H1 (cell line): ENCODE measurements at regions not wholly inside any gene's neighbourhood (a gene's known extent, or its start where the extent isn't known, plus 50 kb on each side); places are given as distances from the start of the nearest gene placed in this dataset.

Experiments used
- CTCF ChIA-PET: fragments of 300-600 bp; sonication (Branson Sonifier 250); formaldehyde crosslinking; loops from one replicate; lab custom pipeline; 2021; ENCODE audit not compliant: partially characterized antibody; lab: Charles Lee
- POLR2A ChIA-PET: fragments of 300-600 bp; sonication (Branson Sonifier 250); formaldehyde crosslinking; loops from one replicate; lab custom pipeline; 2021; ENCODE audit warnings: inconsistent platforms; ENCODE audit not compliant: partially characterized antibody; lab: Charles Lee
- DNase-seq, 2 experiments: peaks; one replicate each; pipeline versions ENCODE4 v3.0.0 to v3.0.0-alpha.2; 2010 to 2022; ENCODE audit warnings: low spot score in 2 of 2, low read depth in 1 of 2, mixed read lengths in 1 of 2
- FAIRE-seq: peaks from 2 replicates; lab custom pipeline; 2011; peaks lifted over from hg19 to GRCh38; lab: Jason Lieb, UNC
- H2AFZ ChIP-seq: 2 replicates; pipeline ENCODE4 v1.8.1; 2012; ENCODE audit warnings: low read length, inconsistent platforms
- H2AK5ac ChIP-seq: 2 replicates; pipeline ENCODE4 v1.6.1; 2013; ENCODE audit warnings: low read depth, low read length
- H2BK120ac ChIP-seq: replicated peaks from 2 replicates; pipeline ENCODE3; 2013; ENCODE audit warnings: low read depth, low read length, inconsistent platforms
- H2BK12ac ChIP-seq: 2 replicates; pipeline ENCODE4 v1.6.1; 2013; ENCODE audit warnings: low read depth, low read length
- H2BK15ac ChIP-seq: 2 replicates; pipeline ENCODE4 v1.6.1; 2013; ENCODE audit warnings: low read length
- H2BK20ac ChIP-seq: 2 replicates; pipeline ENCODE4 v1.6.1; 2013; ENCODE audit warnings: low read length
- H2BK5ac ChIP-seq: 2 replicates; pipeline ENCODE4 v1.6.1; 2013; ENCODE audit warnings: low read depth, low read length
- H3K14ac ChIP-seq: 2 replicates; pipeline ENCODE4 v1.6.1; 2013; ENCODE audit warnings: inconsistent platforms; ENCODE audit not compliant: insufficient read length
- H3K18ac ChIP-seq: 2 replicates; pipeline ENCODE4 v1.6.1; 2013; ENCODE audit warnings: low read length; ENCODE audit errors: extremely low read depth
- H3K23ac ChIP-seq: 2 replicates; pipeline ENCODE4 v1.6.1; 2013; ENCODE audit warnings: inconsistent platforms; ENCODE audit not compliant: insufficient read length
- H3K23me2 ChIP-seq: 2 replicates; pipeline ENCODE4 v1.6.1; 2013; ENCODE audit warnings: low read depth, low read length
- H3K27ac ChIP-seq: 2 replicates; pipeline ENCODE4 v1.6.1; 2011; ENCODE audit warnings: low read depth, low read length, inconsistent platforms
- H3K27me3 ChIP-seq, 4 experiments: replicated peaks in 1 of 4; 1 replicate in 1 of 4; 2 replicates in 3 of 4; pipeline versions ENCODE4 v1.6.1 to v1.8.1; 2011 to 2013; ENCODE audit warnings: low read length in 3 of 4, mild to moderate bottlenecking in 3 of 4, inconsistent platforms in 2 of 4, mixed read lengths in 2 of 4, moderate library complexity in 1 of 4; ENCODE audit not compliant: control insufficient read depth in 3 of 4, insufficient read depth in 3 of 4; ENCODE audit errors: extremely low read depth in 1 of 4
- H3K36me3 ChIP-seq, 4 experiments: 2 replicates each; pipeline versions ENCODE4 v1.6.1 to v1.8.1; 2011 to 2013; ENCODE audit warnings: mild to moderate bottlenecking in 4 of 4, low read length in 3 of 4, moderate library complexity in 2 of 4, control low read depth in 1 of 4, inconsistent platforms in 1 of 4; ENCODE audit not compliant: insufficient read depth in 4 of 4, control insufficient read depth in 2 of 4
- H3K4ac ChIP-seq: replicated peaks from 2 replicates; pipeline ENCODE3; 2013; ENCODE audit warnings: low read length, low read depth, mixed read lengths, inconsistent platforms; ENCODE audit not compliant: insufficient read length
- H3K4me1 ChIP-seq, 4 experiments: replicated peaks in 1 of 4; 1 replicate in 1 of 4; 2 replicates in 3 of 4; pipeline versions ENCODE4 v1.6.1 to v1.8.1; 2011 to 2013; ENCODE audit warnings: low read length in 3 of 4, inconsistent platforms in 2 of 4, mixed read lengths in 1 of 4; ENCODE audit not compliant: insufficient read depth in 4 of 4, control insufficient read depth in 3 of 4
- H3K4me2 ChIP-seq, 2 experiments: 2 replicates each; pipeline versions ENCODE4 v1.6.1 to v1.8.1; 2011 to 2013; ENCODE audit warnings: low read depth in 2 of 2, low read length in 2 of 2, control low read depth in 1 of 2, inconsistent platforms in 1 of 2, mild to moderate bottlenecking in 1 of 2; ENCODE audit not compliant: insufficient read depth in 1 of 2
- H3K4me3 ChIP-seq, 4 experiments: fragments of 200-600, 300-600 bp in 1 of 4; sonication (generic), shearing (Covaris generic), sonication (Bioruptor Twin) in 1 of 4; 2 replicates each; pipeline versions ENCODE4 v1.5.1 to v1.8.1; 2011 to 2016; ENCODE audit warnings: low read length in 4 of 4, low read depth in 3 of 4, control low read depth in 2 of 4, inconsistent platforms in 2 of 4, mild to moderate bottlenecking in 2 of 4, mixed read lengths in 1 of 4, moderate library complexity in 1 of 4; ENCODE audit not compliant: insufficient read depth in 2 of 4; ENCODE audit errors: extremely low read depth in 1 of 4
- H3K56ac ChIP-seq: replicated peaks from 2 replicates; pipeline ENCODE3; 2013; ENCODE audit warnings: low read depth, mild to moderate bottlenecking, mixed read lengths, low read length, inconsistent platforms; ENCODE audit not compliant: insufficient read length
- H3K79me1 ChIP-seq: 2 replicates; pipeline ENCODE4 v1.6.1; 2013; ENCODE audit warnings: low read depth, low read length, control low read depth
- H3K79me2 ChIP-seq, 2 experiments: 2 replicates each; pipeline versions ENCODE4 v1.6.1 to v1.8.1; 2012 to 2013; ENCODE audit warnings: low read length in 2 of 2, mild to moderate bottlenecking in 2 of 2, inconsistent platforms in 1 of 2; ENCODE audit not compliant: insufficient read depth in 2 of 2, control insufficient read depth in 1 of 2
- H3K9ac ChIP-seq, 4 experiments: replicated peaks in 1 of 4; 1 replicate in 1 of 4; 2 replicates in 3 of 4; pipeline versions ENCODE4 v1.6.1 to v1.8.1; 2011 to 2013; ENCODE audit warnings: low read depth in 3 of 4, low read length in 3 of 4, control low read depth in 2 of 4, mild to moderate bottlenecking in 2 of 4, moderate library complexity in 2 of 4, inconsistent platforms in 1 of 4; ENCODE audit errors: extremely low read depth in 1 of 4
- H3K9me3 ChIP-seq, 2 experiments: 2 replicates each; pipeline versions ENCODE4 v1.6.1 to v1.8.1; 2012 to 2013; ENCODE audit warnings: mild to moderate bottlenecking in 2 of 2, moderate library complexity in 2 of 2, control low read depth in 1 of 2, inconsistent platforms in 1 of 2, low read depth in 1 of 2, low read length in 1 of 2, mixed read lengths in 1 of 2; ENCODE audit not compliant: insufficient read depth in 2 of 2
- H4K20me1 ChIP-seq, 2 experiments: replicated peaks in 1 of 2; 2 replicates each; pipeline versions ENCODE3 to v1.8.1; 2011 to 2013; ENCODE audit warnings: inconsistent platforms in 2 of 2, low read length in 2 of 2, mild to moderate bottlenecking in 1 of 2; ENCODE audit not compliant: insufficient read depth in 2 of 2, control insufficient read depth in 1 of 2
- H4K5ac ChIP-seq: 2 replicates; pipeline ENCODE4 v1.6.1; 2013; ENCODE audit warnings: low read length, low read depth, mixed read lengths, inconsistent platforms; ENCODE audit not compliant: insufficient read length
- H4K8ac ChIP-seq: 2 replicates; pipeline ENCODE4 v1.8.0; 2013; ENCODE audit warnings: mild to moderate bottlenecking, moderate library complexity, low read length, inconsistent platforms; ENCODE audit not compliant: insufficient read depth; ENCODE audit errors: extremely low read depth
- H4K91ac ChIP-seq: replicated peaks from 2 replicates; pipeline ENCODE3; 2013; ENCODE audit warnings: low read length, mixed read lengths, inconsistent platforms; ENCODE audit not compliant: insufficient read length
- ATF2 ChIP-seq: IDR thresholded peaks from 2 replicates; pipeline ENCODE4 v1.6.1; 2012; ENCODE audit warnings: low read length, inconsistent platforms
- CBX5 ChIP-seq: fragments of 300-800, 300-1000 bp; sonication (generic); IDR thresholded peaks from 2 replicates; pipeline ENCODE4 v1.7.1; 2016; ENCODE audit warnings: antibody characterized with exemption, low read length, low read depth
- KDM1A ChIP-seq: fragments of 200-600, 300-600 bp; sonication (generic); IDR thresholded peaks from 2 replicates; pipeline ENCODE4 v1.7.1; 2016; ENCODE audit warnings: mild to moderate bottlenecking, low read length, borderline replicate concordance
- MAX ChIP-seq: IDR thresholded peaks from 2 replicates; pipeline ENCODE4 v1.6.1; 2012; ENCODE audit warnings: inconsistent platforms
- PHF8 ChIP-seq: fragments of 200-600 bp; sonication (generic); conservative IDR thresholded peaks from 2 replicates; pipeline ENCODE4 v1.7.1; 2012; ENCODE audit warnings: low read depth, mild to moderate bottlenecking, inconsistent platforms, low read length, moderate library complexity
- SAP30 ChIP-seq: fragments of 300-600 bp; sonication (generic); IDR thresholded peaks from 2 replicates; pipeline ENCODE4 v1.7.1; 2012; ENCODE audit warnings: low read length, moderate library complexity, mild to moderate bottlenecking, inconsistent platforms; ENCODE audit not compliant: insufficient read depth, insufficient replicate concordance
- SIX5 ChIP-seq: IDR thresholded peaks from 2 replicates; pipeline ENCODE4 v1.6.1; 2011; ENCODE audit warnings: mild to moderate bottlenecking, low read depth, low read length
- SP4 ChIP-seq: IDR thresholded peaks from 2 replicates; pipeline ENCODE4 v1.6.1; 2012; ENCODE audit warnings: low read length, inconsistent platforms
- SRF ChIP-seq: IDR thresholded peaks from 2 replicates; pipeline ENCODE4 v1.6.1; 2011; ENCODE audit warnings: mild to moderate bottlenecking, low read depth, low read length, moderate library complexity
- TAF1 ChIP-seq: IDR thresholded peaks from 2 replicates; pipeline ENCODE4 v1.6.1; 2011; ENCODE audit warnings: mild to moderate bottlenecking, low read depth, low read length
- WGBS, 2 experiments: shearing (Covaris generic) in 1 of 2; methylation state at CpG; one replicate each; pipeline versions ENCODE4 v1.1.6 to v1.1.7; 2013 to 2015; ENCODE audit warnings: low lambda C conversion rate in 2 of 2, mixed read lengths in 2 of 2, inconsistent platforms in 1 of 2, low coverage in 1 of 2, missing lambda C conversion rate in 1 of 2; ENCODE audit not compliant: insufficient replicate concordance in 2 of 2, insufficient coverage in 1 of 2, insufficient read length in 1 of 2; ENCODE audit errors: extremely low coverage in 1 of 2, missing lambda C conversion rate in 1 of 2; 5-methylcytosine and 5-hydroxymethylcytosine counted together

- Histone ChIP-seq H3K18ac (no peak overlapping the region; the same call in 1 of the 2 replicates), H3K4me1 (peaks cover 0 to 12% (median 8%) of the 10 kb centered on the region in 4 experiments; a peak in 4 of 7 replicates), H2AK5ac (no peak overlapping the region), H3K14ac (no peak overlapping the region), H4K8ac (no peak overlapping the region), H2BK120ac (no peak overlapping the region), H2BK15ac (no peak overlapping the region), H3K79me1 (no peaks in the 10 kb centered on the region), H3K27me3 (peaks cover 0 to 7% (median 2%) of the 10 kb centered on the region in 4 experiments; a peak in 5 of 7 replicates), H2AFZ (no peak overlapping the region), H3K9me3 (no peaks in the 10 kb centered on the region), H3K23ac (no peak overlapping the region), H3K36me3 (no peaks in the 10 kb centered on the region), H3K56ac (no peak overlapping the region), H3K23me2 (no peaks in the 10 kb centered on the region), H3K27ac (no peak overlapping the region), H2BK20ac (peak overlapping the region; percentile 75; the same call in 1 of the 2 replicates), H3K4me2 (peak overlapping the region in 1 of 2 experiments; percentile 58; a peak in 1 of 4 replicates), H3K4me3 (peak overlapping the region in 1 of 4 experiments; percentile 7; a peak in 1 of 8 replicates), H2BK5ac (no peak overlapping the region; the same call in 1 of the 2 replicates), H4K20me1 (no peaks in the 10 kb centered on the region), H3K79me2 (no peaks in the 10 kb centered on the region), H4K91ac (no peak overlapping the region), H3K9ac (no peak overlapping the region), H2BK12ac (no peak overlapping the region; the same call in 1 of the 2 replicates), H4K5ac (no peak overlapping the region), H3K4ac (no peak overlapping the region)
- CTCF ChIA-PET: interaction anchor here (0.9 to 1.2 kb wide), 3 partner anchors 16 to 356 kb away, joined by 3 to 4 read pairs (median 3); no protein-coding TSS in a partner anchor
- POLR2A ChIA-PET: no interaction called here
- DNase-seq (no peak), FAIRE-seq (peak; percentile 48)
- TF ChIP-seq SRF (peak; percentile 79), CBX5 (no peak), SIX5 (no peak), SAP30 (no peak), PHF8 (no peak), KDM1A (no peak), SP4 (no peak), TAF1 (0 out of 2 replicates have a peak, but pooled peaks have one; percentile 22), MAX (no peak), ATF2 (no peak)
- WGBS, 2 experiments: 81% methylated on average over 3 of the region's 3 CpGs; no CpG with 5 or more reads in 1 of the 2 experiments
These were observed 476.3 kb downstream of the DTHD1 start for GRCh38 chr4:36757580-36758311.
